Rectal smooth muscle tissue (tissue), 1 donor: ENCODE measurements at regions not wholly inside any gene's neighbourhood (a gene's known extent, or its start where the extent isn't known, plus 50 kb on each side); places are given as distances from the start of the nearest gene placed in this dataset.

Experiments used
- H3K27ac ChIP-seq: one replicate; pipeline ENCODE4 v1.7.0; 2013; ENCODE audit warnings: low read depth, low read length, inconsistent platforms
- H3K27me3 ChIP-seq: one replicate; pipeline ENCODE4 v1.7.0; 2013; ENCODE audit warnings: low read length; ENCODE audit not compliant: control insufficient read depth, insufficient read depth
- H3K36me3 ChIP-seq: one replicate; pipeline ENCODE4 v1.7.0; 2013; ENCODE audit warnings: low read length; ENCODE audit not compliant: control insufficient read depth, insufficient read depth
- H3K4me1 ChIP-seq: one replicate; pipeline ENCODE4 v1.7.0; 2013; ENCODE audit warnings: low read length; ENCODE audit not compliant: control insufficient read depth, insufficient read depth
- H3K4me3 ChIP-seq: one replicate; pipeline ENCODE4 v1.7.0; 2013; ENCODE audit warnings: low read length
- H3K9ac ChIP-seq: one replicate; pipeline ENCODE4 v1.7.0; 2013; ENCODE audit warnings: low read length

DNA sequence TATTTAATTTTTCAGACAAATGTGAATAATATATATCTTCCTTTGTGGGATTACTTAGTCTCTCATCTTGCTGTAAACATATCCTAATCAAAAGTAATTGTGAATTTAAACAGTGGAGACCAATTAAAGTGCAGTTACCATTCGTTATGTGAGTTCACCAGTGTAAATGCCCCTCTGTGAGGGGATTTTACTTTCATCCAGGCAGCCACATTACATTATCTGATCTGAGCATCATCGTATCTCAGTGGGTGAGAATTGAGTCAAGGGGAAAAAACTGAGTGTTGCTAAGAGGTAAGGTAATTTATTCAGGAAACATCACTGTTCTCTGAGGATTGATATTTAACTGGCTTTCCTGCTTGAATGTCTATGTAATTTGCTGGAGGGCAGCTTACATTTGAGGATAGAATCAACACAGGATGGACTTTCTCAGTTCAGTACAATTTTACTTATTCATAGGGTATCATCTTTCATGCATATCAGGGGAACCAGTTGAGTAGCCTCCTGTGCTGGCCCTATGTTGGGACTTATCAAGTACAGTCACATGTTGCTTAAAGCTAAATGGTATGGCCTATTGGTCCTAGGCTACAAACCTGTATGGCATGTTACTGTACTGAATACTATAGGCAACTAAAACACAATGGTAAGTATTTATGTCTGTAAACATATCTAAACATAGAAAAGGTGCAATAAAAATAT is 219.7 kb downstream of the CD47 start:
- Histone ChIP-seq H3K4me1 (no peaks in the 10 kb centered on the region), H3K36me3 (no peaks in the 10 kb centered on the region), H3K4me3 (no peak overlapping the region), H3K27ac (no peak overlapping the region), H3K9ac (no peak overlapping the region), H3K27me3 (no peaks in the 10 kb centered on the region)

DNA sequence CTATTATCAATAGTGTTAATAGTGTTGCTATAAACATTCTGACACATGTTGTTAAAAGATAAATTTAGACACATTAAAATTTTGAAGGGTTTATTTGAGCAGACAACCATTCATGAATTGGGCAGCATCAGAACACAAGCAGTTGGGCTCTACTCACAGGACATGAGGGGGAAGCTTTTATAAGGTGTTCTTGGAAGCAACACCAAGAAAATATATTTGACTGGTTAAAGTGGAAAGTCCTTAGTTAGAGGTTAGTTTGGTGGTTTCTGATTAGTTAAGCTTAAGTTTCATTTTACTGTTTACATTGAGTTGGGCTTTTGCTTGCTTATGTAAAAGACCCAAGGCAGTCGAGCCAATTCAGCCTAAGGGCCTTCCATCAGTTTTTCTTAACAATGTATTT is 220.7 kb downstream of the CD47 start:
- Histone ChIP-seq H3K9ac (no peak overlapping the region), H3K27ac (no peak overlapping the region), H3K27me3 (no peaks in the 10 kb centered on the region), H3K4me1 (no peaks in the 10 kb centered on the region), H3K4me3 (no peak overlapping the region), H3K36me3 (no peaks in the 10 kb centered on the region)

DNA sequence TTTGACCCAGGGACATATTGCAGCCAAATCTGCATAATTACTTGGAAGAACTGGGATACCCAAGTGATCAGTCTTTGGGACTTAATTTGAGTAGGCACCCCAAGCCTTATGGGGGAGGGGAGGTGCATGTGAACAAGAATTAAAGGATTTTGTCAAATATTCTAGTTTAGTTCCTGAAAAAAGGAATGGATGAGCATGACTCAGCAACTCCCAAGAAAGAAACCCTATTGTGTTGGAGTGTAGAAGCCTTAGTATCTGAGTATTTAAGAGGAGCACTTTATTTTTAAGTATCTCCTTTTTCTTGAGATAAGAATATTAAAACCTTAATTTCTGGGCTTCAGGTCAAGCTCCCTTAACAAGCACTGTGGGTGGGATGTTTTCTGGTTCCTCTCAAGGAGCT is 222.4 kb downstream of the CD47 start:
- Histone ChIP-seq H3K27ac (no peak overlapping the region), H3K9ac (no peak overlapping the region), H3K27me3 (no peaks in the 10 kb centered on the region), H3K4me3 (no peak overlapping the region), H3K36me3 (no peaks in the 10 kb centered on the region), H3K4me1 (no peaks in the 10 kb centered on the region)

DNA sequence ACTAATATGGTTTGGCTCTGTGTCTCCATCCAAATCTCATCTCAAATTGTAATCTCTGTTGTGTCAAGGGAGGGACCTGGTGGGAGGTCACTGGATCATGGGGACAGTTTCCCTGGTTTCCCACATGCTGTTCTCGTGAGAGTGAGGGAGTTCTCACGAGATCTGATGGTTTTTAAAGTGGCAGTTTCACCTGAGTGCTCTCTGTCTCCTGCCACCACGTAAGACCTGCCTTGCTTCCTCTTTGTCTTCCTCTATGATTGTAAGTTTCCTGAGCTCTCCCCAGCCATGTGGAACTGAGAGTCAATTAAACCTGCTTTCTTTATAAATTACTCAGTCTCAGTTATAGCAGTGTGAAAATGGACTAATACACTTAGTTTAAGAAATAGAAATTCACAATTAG is 228.9 kb downstream of the CD47 start:
- Histone ChIP-seq H3K27ac (no peak overlapping the region), H3K9ac (no peak overlapping the region), H3K4me3 (no peak overlapping the region)

DNA sequence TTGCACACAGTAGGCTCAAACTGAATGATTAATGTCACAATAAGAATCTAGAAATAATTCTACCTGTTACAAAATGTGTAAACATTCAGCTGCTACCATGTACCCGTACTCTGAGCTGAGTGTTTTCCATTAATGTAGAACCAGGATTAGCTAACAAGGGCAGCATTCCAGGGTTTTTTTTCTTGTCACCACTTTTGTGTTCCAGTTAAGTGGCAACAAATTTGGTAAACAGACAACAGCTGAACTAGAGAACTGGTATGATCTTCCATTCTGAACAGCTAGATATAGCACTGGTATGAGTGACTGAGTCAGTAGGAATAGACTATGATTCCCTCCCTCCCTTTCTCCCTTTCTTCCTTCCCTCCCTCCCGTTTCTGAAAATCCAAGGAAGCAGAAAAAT is 229.4 kb downstream of the CD47 start:
- Histone ChIP-seq H3K27me3 (no peaks in the 10 kb centered on the region), H3K4me3 (no peak overlapping the region), H3K36me3 (no peaks in the 10 kb centered on the region)

More for the DNA sequence above, 228.9 kb downstream of the CD47 start:
- Histone ChIP-seq H3K4me1 (no peaks in the 10 kb centered on the region), H3K27me3 (no peaks in the 10 kb centered on the region), H3K36me3 (no peaks in the 10 kb centered on the region)

More for the DNA sequence above, 229.4 kb downstream of the CD47 start:
- H3K27ac ChIP-seq, result no peak overlapping the region
- no peaks in the 10 kb centered on the region for H3K4me1 ChIP-seq
- H3K9ac ChIP-seq, result no peak overlapping the region
